GM12891 (cell line): ENCODE measurements at regions not wholly inside any gene's neighbourhood (a gene's known extent, or its start where the extent isn't known, plus 50 kb on each side); places are given as distances from the start of the nearest gene placed in this dataset.

ENCODE experiments used
- PAX5 ChIP-seq: IDR thresholded peaks from 2 replicates; pipeline ENCODE4 v1.6.1; 2011; ENCODE audit warnings: low read length, moderate library complexity, mild to moderate bottlenecking; ENCODE audit not compliant: insufficient read depth, severe bottlenecking
- POLR2A ChIP-seq: IDR thresholded peaks from 2 replicates; pipeline ENCODE4 v1.6.1; 2011; ENCODE audit warnings: low read depth, low read length, control low read depth
- POLR2AphosphoS5 ChIP-seq: IDR thresholded peaks from 2 replicates; pipeline ENCODE4 v1.6.1; 2011; ENCODE audit warnings: low read depth, low read length, control low read depth
- POU2F2 ChIP-seq: IDR thresholded peaks from 2 replicates; pipeline ENCODE4 v1.6.1; 2011; ENCODE audit warnings: low read depth, mild to moderate bottlenecking, control low read depth, low read length, moderate library complexity
- SPI1 ChIP-seq: IDR thresholded peaks from 2 replicates; pipeline ENCODE4 v1.6.1; 2011; ENCODE audit warnings: low read depth, low read length, control low read depth
- TAF1 ChIP-seq: IDR thresholded peaks from 2 replicates; pipeline ENCODE4 v1.6.1; 2011; ENCODE audit warnings: low read depth, low read length, control low read depth

DNA sequence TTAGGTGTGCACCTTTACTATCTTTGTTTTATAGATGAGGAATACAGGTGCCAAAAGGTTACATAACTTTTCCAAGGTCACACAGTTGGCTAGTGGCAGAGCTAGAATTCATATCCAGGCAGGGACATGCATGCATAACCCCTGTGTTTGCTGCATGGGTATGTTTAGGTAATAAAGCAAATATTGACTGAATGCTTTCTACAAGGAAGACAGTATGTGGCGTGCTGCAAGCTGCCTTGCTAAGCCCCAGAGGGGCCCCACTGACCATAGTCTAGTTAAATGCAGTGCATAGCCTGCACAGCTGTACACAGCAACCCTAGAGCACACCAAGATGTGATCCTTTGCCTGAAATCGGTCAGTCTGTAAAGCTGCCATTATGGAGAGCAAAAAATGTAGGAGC lies 320.5 kb upstream of the IGFBP7 start:
- TF ChIP-seq POLR2A (no peak), POLR2AphosphoS5 (no peak), SPI1 (no peak), TAF1 (no peak), PAX5 (no peak), POU2F2 (no peak)
